GM19023 (cell line): ENCODE measurements at regions not wholly inside any gene's neighbourhood (a gene's known extent, or its start where the extent isn't known, plus 50 kb on each side); places are given as distances from the start of the nearest gene placed in this dataset.

Experiments used
- ATAC-seq: cut with Tn5 transposase; IDR thresholded peaks from one replicate; pipeline ENCODE4 v1.9.1; 2021; ENCODE audit warnings: mild to moderate bottlenecking, moderate library complexity; ENCODE audit not compliant: unreplicated experiment

GRCh38 chr6:137775227-137775626 lies 91.8 kb upstream of the TNFAIP3 start:
- no peak for ATAC-seq

DNA sequence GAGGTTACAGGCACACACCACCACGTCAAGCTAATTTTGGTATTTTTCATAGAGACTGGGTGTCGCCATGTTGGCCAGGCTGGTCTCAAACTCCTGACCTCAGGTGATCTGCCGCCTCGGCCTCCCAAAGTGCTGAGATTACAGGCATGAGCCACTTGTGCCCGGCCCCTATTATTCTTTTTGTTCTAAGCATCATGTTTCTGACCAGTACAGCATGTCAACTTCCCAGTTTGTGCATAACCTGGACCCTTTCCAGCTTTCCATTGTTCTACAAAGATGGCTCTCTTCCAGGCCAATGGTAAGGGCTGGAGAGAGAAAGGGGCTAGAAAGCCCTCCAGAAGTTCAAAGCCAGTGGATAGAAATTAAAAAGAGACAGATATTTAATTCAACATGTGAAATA lies 91.3 kb upstream of the TNFAIP3 start:
- no peak for ATAC-seq

DNA sequence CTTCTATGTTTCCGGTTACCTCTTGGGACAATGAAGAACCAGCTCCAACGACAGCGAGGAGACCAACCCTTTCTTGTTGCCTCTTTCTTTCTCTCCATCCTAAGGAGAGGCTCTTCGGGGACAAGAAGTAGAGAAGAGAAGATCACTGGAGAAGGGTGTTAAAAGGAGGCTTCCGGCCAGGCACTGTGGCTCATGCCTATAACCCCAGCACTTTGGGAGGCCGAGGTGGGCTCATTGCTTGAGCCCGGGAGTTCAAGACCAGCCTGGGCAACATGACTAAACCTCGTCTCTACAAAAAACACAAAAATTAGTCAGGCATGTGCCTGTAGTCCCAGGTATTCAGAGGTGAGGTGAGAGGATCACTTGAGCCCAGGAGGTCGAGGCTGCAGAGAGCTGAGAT lies 90.8 kb upstream of the TNFAIP3 start:
- no peak for ATAC-seq

DNA sequence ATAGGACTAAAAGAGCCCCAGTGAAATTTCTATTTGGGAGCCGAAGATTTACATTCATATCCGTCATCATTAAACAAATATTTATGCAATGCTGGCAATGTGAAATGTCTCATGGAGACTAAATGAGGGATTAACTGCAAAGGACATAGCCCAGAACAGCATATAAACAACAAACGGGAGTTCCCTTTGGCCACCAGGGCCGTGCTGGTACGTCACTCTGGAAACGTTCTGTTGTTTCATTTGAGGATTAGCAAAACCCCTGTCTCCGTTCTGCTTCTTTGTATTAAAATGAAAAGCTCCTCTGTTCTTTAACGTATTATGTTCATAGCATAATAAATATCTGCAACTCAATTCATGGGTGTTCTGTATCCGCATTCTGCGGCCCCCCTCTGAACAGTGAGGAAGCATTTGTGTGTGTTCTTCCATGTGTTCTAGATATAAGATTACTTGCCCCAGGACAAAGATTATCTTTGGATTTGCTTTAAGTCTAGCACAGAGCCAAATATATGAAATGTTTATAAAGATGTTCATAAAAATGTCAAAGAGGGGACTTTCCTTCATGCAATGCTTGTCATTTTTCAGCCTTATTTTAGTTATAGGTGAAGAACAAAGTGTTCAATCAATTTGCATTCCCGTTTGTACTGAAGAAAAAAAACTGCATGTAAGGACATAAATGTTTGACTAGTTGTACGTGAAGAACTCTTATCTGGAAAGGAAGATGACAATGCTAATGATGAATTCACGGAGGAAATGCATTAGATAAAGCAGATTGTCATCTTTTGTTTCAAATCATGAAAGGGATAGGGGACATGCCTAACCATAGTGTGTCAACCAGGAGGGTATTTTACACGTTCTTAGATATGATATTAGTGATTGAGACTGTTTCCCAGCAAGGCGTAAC lies 90.0 kb upstream of the TNFAIP3 start:
- ATAC-seq = no peak

- ATAC-seq = no peak
Measured at GRCh38 chr6:137777687-137778075, 89.4 kb upstream of the TNFAIP3 start.

GRCh38 chr6:137779982-137780381 lies 87.1 kb upstream of the TNFAIP3 start:
- no peak for ATAC-seq

- no peak for ATAC-seq
Measured at GRCh38 chr6:137780447-137781034, 86.5 kb upstream of the TNFAIP3 start.

DNA sequence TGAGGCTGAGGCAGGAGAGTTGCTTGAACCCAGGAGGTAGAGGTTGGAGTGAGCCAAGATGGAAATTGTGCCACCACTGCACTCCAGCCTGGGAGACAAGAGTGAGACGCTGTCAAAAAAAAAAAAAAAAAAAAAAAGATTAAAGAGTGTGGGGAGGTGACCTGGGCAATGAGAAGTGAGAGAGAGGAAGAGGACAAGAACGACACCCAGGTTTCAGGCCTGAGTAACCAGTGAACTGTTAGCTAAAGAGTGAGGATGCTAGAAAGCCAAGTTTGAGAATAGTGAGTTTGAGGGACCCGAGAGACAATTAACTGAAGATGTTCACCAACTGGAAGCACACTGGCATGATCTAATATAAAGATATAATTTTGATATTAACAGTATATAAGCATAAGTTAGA lies 85.4 kb upstream of the TNFAIP3 start:
- ATAC-seq = no peak

DNA sequence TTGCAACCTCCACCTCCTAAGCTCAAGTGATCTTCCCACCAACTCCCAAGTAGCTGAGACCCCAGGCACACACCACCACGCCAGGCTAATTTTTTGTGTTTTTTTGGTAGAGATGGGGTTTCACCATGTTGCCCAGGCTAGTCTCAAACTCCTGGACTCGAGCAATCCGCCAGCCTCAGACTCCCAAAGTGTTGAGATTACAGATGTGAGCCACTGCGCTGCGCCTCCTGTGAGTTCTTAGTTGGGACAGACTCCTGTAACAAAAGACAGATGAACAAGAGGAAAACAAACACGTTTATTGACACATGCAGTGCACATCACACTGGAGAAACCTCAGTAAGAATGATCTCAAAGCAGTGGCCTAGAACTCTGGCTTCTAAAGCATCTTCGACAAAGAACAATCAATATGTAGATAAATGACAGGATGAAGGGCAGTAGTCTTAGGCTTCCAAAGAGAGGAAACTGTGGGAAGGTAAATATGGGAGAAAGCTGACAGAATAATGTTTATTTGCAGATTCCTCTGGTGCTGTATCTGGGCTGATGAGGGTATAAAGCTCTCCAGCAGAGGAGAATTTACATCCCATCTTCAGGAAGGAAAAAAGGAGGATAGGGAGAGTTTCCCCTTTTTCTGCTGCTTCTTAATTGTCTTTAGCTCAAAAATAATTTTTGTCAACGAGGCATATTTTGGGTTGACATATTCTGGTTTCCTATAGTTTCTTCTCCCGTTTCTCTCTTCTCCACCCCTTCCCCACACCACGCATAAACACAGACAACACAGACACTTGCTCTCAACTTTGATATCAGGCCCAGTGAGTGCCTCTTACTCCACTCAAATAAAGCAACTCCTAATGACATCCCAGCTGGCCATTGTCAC lies 84.7 kb upstream of the TNFAIP3 start:
- no peak for ATAC-seq

GRCh38 chr6:137783710-137784109 lies 83.3 kb upstream of the TNFAIP3 start:
- ATAC-seq = no peak

DNA sequence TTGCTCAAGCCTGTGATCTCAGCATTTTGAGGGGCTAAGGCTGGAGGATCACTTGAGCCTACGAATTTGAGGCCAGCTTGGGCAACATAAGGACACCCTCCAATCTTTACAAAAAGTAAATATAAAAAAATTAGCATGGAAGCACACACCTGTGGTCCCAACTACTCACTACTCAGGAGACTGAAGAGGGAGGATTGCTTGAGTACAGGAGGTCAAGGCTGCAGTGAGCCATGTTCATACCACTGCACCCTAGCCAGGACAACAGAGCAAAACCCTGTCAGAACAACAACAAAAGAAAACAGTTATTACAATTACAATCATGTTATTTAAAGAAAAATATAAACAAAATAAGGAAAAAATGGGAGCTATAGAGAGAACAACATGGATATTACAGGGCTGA lies 82.5 kb upstream of the TNFAIP3 start:
- ATAC-seq = no peak

- no peak for ATAC-seq
Measured at GRCh38 chr6:137787016-137787415, 80.0 kb upstream of the TNFAIP3 start.

DNA sequence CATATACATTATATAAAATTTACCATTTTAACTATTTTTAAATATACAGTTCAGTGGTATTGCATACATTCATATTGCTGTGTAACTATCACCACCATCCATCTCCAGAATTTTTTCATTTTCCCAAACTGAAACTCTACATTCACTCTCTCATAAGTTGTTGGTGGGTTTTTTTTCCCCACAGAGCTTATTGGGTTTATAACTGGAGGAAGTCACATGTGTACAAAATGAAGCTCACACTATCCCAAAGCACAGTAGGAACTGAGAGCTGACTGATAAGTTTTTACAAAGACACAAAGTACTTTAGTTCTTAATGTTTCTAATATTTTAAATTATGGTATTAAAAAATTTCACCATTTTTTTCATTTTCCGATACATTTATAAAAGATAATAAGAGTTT lies 78.8 kb upstream of the TNFAIP3 start:
- no peak for ATAC-seq

GRCh38 chr6:137791281-137792159 lies 75.5 kb upstream of the TNFAIP3 start:
- ATAC-seq = no peak

GRCh38 chr6:137792160-137793033 lies 74.7 kb upstream of the TNFAIP3 start:
- ATAC-seq = no peak

GRCh38 chr6:137793805-137794515 lies 73.1 kb upstream of the TNFAIP3 start:
- no peak for ATAC-seq

DNA sequence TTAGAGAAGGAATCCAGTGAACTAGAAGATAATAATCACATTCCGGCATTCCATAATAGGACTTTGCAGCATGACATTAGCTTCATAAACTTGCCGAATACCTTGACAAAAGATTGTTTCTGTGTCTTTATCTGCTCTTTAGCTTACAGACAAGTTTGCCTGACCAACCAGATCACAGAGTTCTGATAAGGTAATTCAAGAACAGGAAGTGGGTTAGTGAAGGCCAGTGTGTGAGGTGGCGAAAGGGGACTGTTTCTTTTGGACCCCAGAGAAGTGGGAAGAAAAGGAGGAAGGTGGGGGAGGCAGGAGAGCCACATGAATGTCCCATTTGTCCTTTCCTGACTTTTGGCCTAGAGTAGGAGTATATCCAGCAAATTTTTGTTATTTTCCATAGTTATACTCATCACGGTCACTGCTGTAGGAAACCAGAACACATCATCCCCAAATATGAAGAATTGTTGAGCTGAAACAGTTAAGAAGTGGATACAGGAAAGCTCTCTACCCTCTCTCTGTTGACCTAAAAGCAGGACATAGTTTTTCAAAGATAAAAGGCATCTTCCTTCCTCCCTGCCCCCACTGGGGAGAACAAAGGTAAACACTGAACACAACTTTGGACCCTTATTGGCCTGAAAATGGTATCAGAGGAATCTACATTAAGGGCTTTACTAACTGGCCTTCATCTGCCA lies 72.4 kb upstream of the TNFAIP3 start:
- ATAC-seq = no peak

DNA sequence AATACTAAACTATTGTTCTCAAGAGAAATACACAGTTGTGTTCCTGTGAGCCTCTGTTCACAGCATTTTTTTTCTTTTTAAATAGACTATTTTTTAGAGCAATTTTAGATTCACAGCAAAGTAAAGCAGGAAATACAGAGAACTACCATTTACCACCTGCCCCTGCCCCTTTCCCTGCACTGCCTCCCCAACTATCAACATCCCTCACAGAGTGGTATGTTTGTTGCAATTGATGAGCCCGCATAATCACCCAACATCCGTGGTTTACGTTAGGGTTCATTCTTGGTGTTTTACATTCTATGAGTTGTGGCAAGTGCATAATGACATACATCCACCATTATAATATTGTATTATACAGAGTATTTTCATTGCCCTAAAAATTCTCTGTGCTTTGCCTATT lies 71.6 kb upstream of the TNFAIP3 start:
- no peak for ATAC-seq
